IMR-90 (cell line): ENCODE measurements at regions not wholly inside any gene's neighbourhood (a gene's known extent, or its start where the extent isn't known, plus 50 kb on each side); places are given as distances from the start of the nearest gene placed in this dataset.

Experiments
- ATAC-seq: fragments of 200-7000 bp; cut with Tn5 transposase; 2 replicates; pipeline ENCODE4 v1.9.1; 2020; ENCODE audit warnings: low read depth, mild to moderate bottlenecking, moderate library complexity
- BruUV-seq: library from RNA; stranded (reverse); fragments of 400-500 nt; replicated peaks from 2 replicates; lab custom pipeline; 2021; lab: Mats Ljungman, UMichigan
- CTCF ChIA-PET: fragments of 300-600 bp; formaldehyde crosslinking; extraction: SDS; loops from one replicate; lab custom pipeline; 2021; ENCODE audit warnings: antibody characterized with exemption; lab: Yijun Ruan, JAX
- POLR2A ChIA-PET: fragments of 300-600 bp; sonication (Branson Sonifier 250); formaldehyde crosslinking; loops from one replicate; lab custom pipeline; 2022; ENCODE audit warnings: antibody characterized with exemption; ENCODE audit not compliant: unreplicated experiment; lab: Charles Lee
- DNase-seq: peaks from one replicate; pipeline ENCODE4 v3.0.0; 2013
- H2AFZ ChIP-seq: replicated peaks from 2 replicates; pipeline ENCODE3; 2013; ENCODE audit warnings: low read length, mild to moderate bottlenecking; ENCODE audit not compliant: poor library complexity
- H2AK5ac ChIP-seq: 2 replicates; pipeline ENCODE4 v1.6.1; 2013; ENCODE audit warnings: low read depth, low read length, inconsistent platforms
- H2AK9ac ChIP-seq: replicated peaks from 2 replicates; pipeline ENCODE3; 2013; ENCODE audit warnings: mild to moderate bottlenecking, low read depth, low read length, moderate library complexity; ENCODE audit not compliant: poor library complexity
- H2BK120ac ChIP-seq: 2 replicates; pipeline ENCODE4 v1.6.1; 2013; ENCODE audit warnings: low read depth, low read length, inconsistent platforms
- H2BK15ac ChIP-seq: 3 replicates; pipeline ENCODE4 v1.6.1; 2013; ENCODE audit warnings: low read depth, low read length, inconsistent platforms
- H2BK20ac ChIP-seq: 2 replicates; pipeline ENCODE4 v1.6.1; 2013; ENCODE audit warnings: low read depth, mild to moderate bottlenecking, inconsistent platforms, low read length, moderate library complexity
- H2BK5ac ChIP-seq: 2 replicates; pipeline ENCODE4 v1.6.1; 2013; ENCODE audit warnings: mild to moderate bottlenecking, low read depth, low read length, inconsistent platforms; ENCODE audit not compliant: poor library complexity, severe bottlenecking
- H3K14ac ChIP-seq: replicated peaks from 2 replicates; pipeline ENCODE4 v1.6.1; 2013; ENCODE audit warnings: low read depth, low read length, inconsistent platforms
- H3K18ac ChIP-seq: 2 replicates; pipeline ENCODE4 v1.6.1; 2013; ENCODE audit warnings: low read depth, low read length, control low read depth
- H3K23ac ChIP-seq: 2 replicates; pipeline ENCODE4 v1.6.1; 2013; ENCODE audit warnings: low read depth, low read length, inconsistent platforms
- H3K27ac ChIP-seq: 2 replicates; pipeline ENCODE4 v1.5.1; 2013; ENCODE audit warnings: mild to moderate bottlenecking, control low read depth, low read length; ENCODE audit not compliant: insufficient read depth
- H3K27me3 ChIP-seq: 2 replicates; pipeline ENCODE4 v1.6.1; 2013; ENCODE audit warnings: low read length; ENCODE audit not compliant: control insufficient read depth, insufficient read depth
- H3K36me3 ChIP-seq: 2 replicates; pipeline ENCODE4 v1.6.1; 2013; ENCODE audit warnings: low read length, mixed read lengths; ENCODE audit not compliant: control insufficient read depth, insufficient read depth
- H3K4ac ChIP-seq: 2 replicates; pipeline ENCODE4 v1.6.1; 2013; ENCODE audit warnings: low read depth, low read length, inconsistent platforms
- H3K4me1 ChIP-seq: 2 replicates; pipeline ENCODE4 v1.6.1; 2013; ENCODE audit warnings: low read length, mixed read lengths; ENCODE audit not compliant: control insufficient read depth, insufficient read depth
- H3K4me2 ChIP-seq: 2 replicates; pipeline ENCODE4 v1.6.1; 2013; ENCODE audit warnings: low read depth, mild to moderate bottlenecking, control low read depth, low read length, moderate library complexity
- H3K4me3 ChIP-seq: 2 replicates; pipeline ENCODE4 v1.5.1; 2013; ENCODE audit warnings: low read depth, mild to moderate bottlenecking, control low read depth, low read length, moderate library complexity; ENCODE audit not compliant: insufficient read depth
- H3K56ac ChIP-seq: 2 replicates; pipeline ENCODE4 v1.6.1; 2013; ENCODE audit warnings: low read length, inconsistent platforms; ENCODE audit not compliant: insufficient read depth; ENCODE audit errors: extremely low read depth
- H3K79me1 ChIP-seq, 2 experiments: 2 replicates each; pipeline ENCODE4 v1.6.1; 2013; ENCODE audit warnings: low read length in 2 of 2, inconsistent platforms in 1 of 2, low read depth in 1 of 2
- H3K9ac ChIP-seq: 2 replicates; pipeline ENCODE4 v1.6.1; 2013; ENCODE audit warnings: low read depth, low read length, control low read depth
- H3K9me1 ChIP-seq: 2 replicates; pipeline ENCODE4 v1.6.1; 2013; ENCODE audit warnings: low read length, inconsistent platforms; ENCODE audit not compliant: insufficient read depth
- H3K9me3 ChIP-seq: 2 replicates; pipeline ENCODE4 v1.6.1; 2013; ENCODE audit warnings: low read length; ENCODE audit not compliant: control insufficient read depth, insufficient read depth
- H4K20me1 ChIP-seq: 2 replicates; pipeline ENCODE4 v1.6.1; 2013; ENCODE audit warnings: low read length, inconsistent platforms; ENCODE audit not compliant: insufficient read depth
- H4K5ac ChIP-seq: 2 replicates; pipeline ENCODE4 v1.6.1; 2013; ENCODE audit warnings: mild to moderate bottlenecking, low read depth, low read length, control low read depth
- H4K8ac ChIP-seq, 2 experiments: 2 replicates each; pipeline ENCODE4 v1.6.1; 2013; ENCODE audit warnings: low read depth in 2 of 2, low read length in 2 of 2, control low read depth in 1 of 2, inconsistent platforms in 1 of 2
- H4K91ac ChIP-seq: 2 replicates; pipeline ENCODE4 v1.6.1; 2013; ENCODE audit warnings: low read depth, low read length, inconsistent platforms; ENCODE audit not compliant: insufficient read depth
- CEBPB ChIP-seq: IDR thresholded peaks from 2 replicates; pipeline ENCODE4 v1.6.1; 2012; ENCODE audit warnings: low read depth, low read length, improper control_type of control experiment
- POLR2A ChIP-seq: IDR thresholded peaks from 2 replicates; pipeline ENCODE4 v1.6.1; 2012; ENCODE audit warnings: mild to moderate bottlenecking, low read depth, low read length
- RAD21 ChIP-seq: IDR thresholded peaks from 2 replicates; pipeline ENCODE4 v1.6.1; 2012; ENCODE audit warnings: low read length, improper control_type of control experiment
- RCOR1 ChIP-seq: IDR thresholded peaks from 2 replicates; pipeline ENCODE4 v1.6.1; 2012; ENCODE audit warnings: mild to moderate bottlenecking, low read length, improper control_type of control experiment; ENCODE audit not compliant: insufficient replicate concordance
- SMC3 ChIP-seq: fragments of 150-350 bp; IDR thresholded peaks from 2 replicates; pipeline ENCODE4 v1.6.1; 2016; ENCODE audit warnings: low read depth, mild to moderate bottlenecking, antibody characterized with exemption, low read length, moderate library complexity
- WGBS, 2 experiments: methylation state at CpG; one replicate each; pipeline versions ENCODE4 v1.1.5 to v1.1.7; 2013; ENCODE audit warnings: missing lambda C conversion rate in 2 of 2; ENCODE audit not compliant: insufficient read length in 1 of 2; ENCODE audit errors: extremely low coverage in 2 of 2; 5-methylcytosine and 5-hydroxymethylcytosine counted together
- dilution Hi-C: fragments of 300-500 bp; cut with HindIII; formaldehyde crosslinking; loops from one replicate; pipeline ENCODE4 v1.14.3; 2018; ENCODE audit warnings: low sequenced_read_pairs; ENCODE audit not compliant: unreplicated experiment
- in situ Hi-C: fragments of 300-500 bp; cut with MboI; formaldehyde crosslinking; loops from 3 replicates; pipeline ENCODE4 v1.14.3; 2019; ENCODE audit warnings: low sequenced_read_pairs, inconsistent platforms, mixed read lengths
- intact Hi-C: fragments of 100-400 bp; cut with micrococcal nuclease; formaldehyde crosslinking; loops from 2 replicates; pipeline ENCODE4 v1.10.0; 2022
- TF ChIP-seq, protein P1 (sequence below): fragments of 150-350 bp; IDR thresholded peaks from 2 replicates; pipeline ENCODE4 v1.6.1; 2017; ENCODE audit warnings: mild to moderate bottlenecking, antibody characterized with exemption, low read length, low read depth
- TF ChIP-seq, protein P2 (sequence below): fragments of 150-350 bp; IDR thresholded peaks from 2 replicates; pipeline ENCODE4 v1.6.1; 2016; ENCODE audit warnings: low read depth, mild to moderate bottlenecking, low read length, moderate library complexity, borderline replicate concordance

DNA sequence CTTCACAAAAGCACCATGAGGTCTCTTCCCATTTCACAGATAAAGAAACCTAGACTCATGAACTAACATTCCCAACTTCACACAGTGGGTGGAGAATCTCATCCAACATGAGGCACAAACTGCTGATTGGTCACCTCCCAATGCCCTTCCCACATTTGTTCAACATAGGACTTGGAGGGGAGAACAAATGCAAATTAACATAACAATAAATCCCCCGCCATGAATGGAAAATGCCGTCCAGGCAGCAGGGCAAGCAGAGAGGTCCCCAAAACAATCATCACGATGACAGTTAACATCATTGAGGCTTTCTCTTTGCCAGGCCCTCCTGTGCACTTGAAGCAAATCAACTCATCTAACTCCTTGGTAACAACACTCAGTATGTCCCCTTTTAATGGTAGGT is 185.3 kb downstream of the TMEM132E start:
- Histone ChIP-seq H3K9me1 (no peaks in the 10 kb centered on the region), H2BK15ac (no peak overlapping the region), H3K4me1 (no peaks in the 10 kb centered on the region), H3K4me2 (no peak overlapping the region), H3K14ac (no peak overlapping the region), H4K8ac (no peak overlapping the region), H2AK9ac (no peak overlapping the region), H4K91ac (no peak overlapping the region), H2BK20ac (no peak overlapping the region), H3K4ac (no peak overlapping the region), H4K20me1 (no peaks in the 10 kb centered on the region), H3K18ac (no peak overlapping the region), H4K5ac (no peak overlapping the region), H2AK5ac (no peak overlapping the region), H3K27ac (no peak overlapping the region), H2BK5ac (no peak overlapping the region), H2AFZ (no peak overlapping the region), H3K9ac (no peak overlapping the region), H3K79me1 (no peaks in the 10 kb centered on the region), H3K56ac (no peak overlapping the region), H3K27me3 (no peaks in the 10 kb centered on the region), H3K4me3 (no peak overlapping the region), H3K9me3 (no peaks in the 10 kb centered on the region), H3K23ac (no peak overlapping the region), H3K36me3 (no peaks in the 10 kb centered on the region), H2BK120ac (no peak overlapping the region)
- POLR2A ChIA-PET = no interaction called here
- no TSS peak for BruUV-seq
- CTCF ChIA-PET = no interaction called here
- dilution Hi-C loops = no loop called here
- ATAC-seq = no peak
- WGBS, 2 experiments = no CpG with 5 or more reads among the region's 3 CpGs
- no peak for DNase-seq
- TF ChIP-seq SMC3 = no peak
- no peak for TF ChIP-seq CEBPB
- TF ChIP-seq, protein P1, sequence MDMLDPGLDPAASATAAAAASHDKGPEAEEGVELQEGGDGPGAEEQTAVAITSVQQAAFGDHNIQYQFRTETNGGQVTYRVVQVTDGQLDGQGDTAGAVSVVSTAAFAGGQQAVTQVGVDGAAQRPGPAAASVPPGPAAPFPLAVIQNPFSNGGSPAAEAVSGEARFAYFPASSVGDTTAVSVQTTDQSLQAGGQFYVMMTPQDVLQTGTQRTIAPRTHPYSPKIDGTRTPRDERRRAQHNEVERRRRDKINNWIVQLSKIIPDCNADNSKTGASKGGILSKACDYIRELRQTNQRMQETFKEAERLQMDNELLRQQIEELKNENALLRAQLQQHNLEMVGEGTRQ = no peak
- TF ChIP-seq RAD21 = no peak
- no peak for TF ChIP-seq POLR2A
- no peak for TF ChIP-seq RCOR1
- TF ChIP-seq, protein P2, sequence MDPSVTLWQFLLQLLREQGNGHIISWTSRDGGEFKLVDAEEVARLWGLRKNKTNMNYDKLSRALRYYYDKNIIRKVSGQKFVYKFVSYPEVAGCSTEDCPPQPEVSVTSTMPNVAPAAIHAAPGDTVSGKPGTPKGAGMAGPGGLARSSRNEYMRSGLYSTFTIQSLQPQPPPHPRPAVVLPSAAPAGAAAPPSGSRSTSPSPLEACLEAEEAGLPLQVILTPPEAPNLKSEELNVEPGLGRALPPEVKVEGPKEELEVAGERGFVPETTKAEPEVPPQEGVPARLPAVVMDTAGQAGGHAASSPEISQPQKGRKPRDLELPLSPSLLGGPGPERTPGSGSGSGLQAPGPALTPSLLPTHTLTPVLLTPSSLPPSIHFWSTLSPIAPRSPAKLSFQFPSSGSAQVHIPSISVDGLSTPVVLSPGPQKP = no peak
- in situ Hi-C loops = no loop called here
- intact Hi-C loops = no loop called here
